ENCODE measurements at regions not wholly inside any gene's neighbourhood (a gene's known extent, or its start where the extent isn't known, plus 50 kb on each side); places are given as distances from the start of the nearest gene placed in this dataset.

- Histone ChIP-seq H3K4me3 (no peak overlapping the region), H3K4me1 (ENCODE audit: insufficient read depth) (no peaks in the 10 kb centered on the region), H3K36me3 (no peaks in the 10 kb centered on the region), H3K27ac (no peak overlapping the region), H3K9me3 (no peaks in the 10 kb centered on the region), H3K27me3 (no peaks in the 10 kb centered on the region)
- intact Hi-C loops (cut with DNase I), result no loop called here
- DNase-seq, result no peak
- TF ChIP-seq EP300 (IDR thresholded peaks at IDR 0.05), result no peak
- no peak for TF ChIP-seq CTCF (IDR thresholded peaks at IDR 0.05)
- TF ChIP-seq POLR2A (IDR thresholded peaks at IDR 0.05), result no peak
Observed at GRCh38 chr2:60282886-60283285, 270.6 kb downstream of the BCL11A start.

- WGBS, 3 donors, result 72 to 85% (median 84%) methylated on average over 5 of the region's 5 CpGs
- no peaks in the 10 kb centered on the region for H3K9me3 ChIP-seq
- DNase-seq, result no peak
- H3K4me1 ChIP-seq (ENCODE audit: insufficient read depth), result no peaks in the 10 kb centered on the region
- no peaks in the 10 kb centered on the region for H3K27me3 ChIP-seq
- intact Hi-C loops (cut with DNase I), result no loop called here
- no peak overlapping the region for H3K4me3 ChIP-seq
- H3K27ac ChIP-seq, result no peak overlapping the region
- no peaks in the 10 kb centered on the region for H3K36me3 ChIP-seq
- TF ChIP-seq EP300 (IDR thresholded peaks at IDR 0.05) (no peak), CTCF (IDR thresholded peaks at IDR 0.05) (no peak), POLR2A (IDR thresholded peaks at IDR 0.05) (no peak)
Observed at GRCh38 chr2:60281730-60282129, 271.7 kb downstream of the BCL11A start.

GRCh38 chr2:60280238-60280637 is 273.2 kb downstream of the BCL11A start:
- H3K9me3 ChIP-seq, result peaks cover 0 to 2% of the 10 kb centered on the region in 2 donors
- intact Hi-C loops (cut with DNase I), result no loop called here
- no peaks in the 10 kb centered on the region for H3K27me3 ChIP-seq
- H3K4me1 ChIP-seq (ENCODE audit: insufficient read depth), result no peaks in the 10 kb centered on the region
- no peak overlapping the region for H3K4me3 ChIP-seq
- H3K36me3 ChIP-seq, result no peaks in the 10 kb centered on the region
- no peak for TF ChIP-seq CTCF (IDR thresholded peaks at IDR 0.05)
- no peak for TF ChIP-seq POLR2A (IDR thresholded peaks at IDR 0.05)
- TF ChIP-seq EP300 (IDR thresholded peaks at IDR 0.05), result no peak
- no peak overlapping the region for H3K27ac ChIP-seq
- WGBS, 3 donors, result 89 to 92% (median 90%) methylated on average over 3 of the region's 3 CpGs
- DNase-seq, result no peak

- WGBS, 3 donors, result 82 to 88% (median 83%) methylated on average over 4 of the region's 4 CpGs
- intact Hi-C loops (cut with DNase I), result no loop called here
- TF ChIP-seq POLR2A (IDR thresholded peaks at IDR 0.05), result no peak
- no peak for TF ChIP-seq EP300 (IDR thresholded peaks at IDR 0.05)
- no peak for TF ChIP-seq CTCF (IDR thresholded peaks at IDR 0.05)
Observed at GRCh38 chr2:60278906-60279305, 274.5 kb downstream of the BCL11A start.

GRCh38 chr2:60275958-60276357 is 277.5 kb downstream of the BCL11A start:
- Histone ChIP-seq H3K4me3 (no peak overlapping the region), H3K27ac (no peak overlapping the region), H3K36me3 (no peaks in the 10 kb centered on the region), H3K27me3 (no peaks in the 10 kb centered on the region), H3K4me1 (ENCODE audit: insufficient read depth) (no peaks in the 10 kb centered on the region), H3K9me3 (peaks cover 0 to 2% of the 10 kb centered on the region in 2 donors)
- 79 to 81% (median 79%) methylated on average over 3 of the region's 3 CpGs for WGBS, 3 donors
- DNase-seq, result no peak
- no peak for TF ChIP-seq POLR2A (IDR thresholded peaks at IDR 0.05)
- TF ChIP-seq CTCF (IDR thresholded peaks at IDR 0.05), result no peak
- no peak for TF ChIP-seq EP300 (IDR thresholded peaks at IDR 0.05)
- intact Hi-C loops (cut with DNase I), result no loop called here

More at GRCh38 chr2:60278906-60279305, 274.5 kb downstream of the BCL11A start:
- no peaks in the 10 kb centered on the region for H3K27me3 ChIP-seq
- no peak overlapping the region for H3K27ac ChIP-seq
- H3K4me1 ChIP-seq (ENCODE audit: insufficient read depth), result no peaks in the 10 kb centered on the region
- H3K36me3 ChIP-seq, result no peaks in the 10 kb centered on the region
- peaks cover 0 to 2% of the 10 kb centered on the region in 2 donors for H3K9me3 ChIP-seq
- no peak for DNase-seq
- no peak overlapping the region for H3K4me3 ChIP-seq
